NT2/D1 (cell line): ENCODE measurements at regions not wholly inside any gene's neighbourhood (a gene's known extent, or its start where the extent isn't known, plus 50 kb on each side); places are given as distances from the start of the nearest gene placed in this dataset.

ENCODE experiments used
- SUZ12 ChIP-seq: IDR thresholded peaks from 2 replicates; pipeline ENCODE4 v1.6.1; 2011; ENCODE audit not compliant: insufficient read length, insufficient read depth; ENCODE audit errors: extremely low read depth
- ZNF274 ChIP-seq: IDR thresholded peaks from 2 replicates; pipeline ENCODE4 v1.6.1; 2011; ENCODE audit warnings: mild to moderate bottlenecking, low read depth, low read length

DNA sequence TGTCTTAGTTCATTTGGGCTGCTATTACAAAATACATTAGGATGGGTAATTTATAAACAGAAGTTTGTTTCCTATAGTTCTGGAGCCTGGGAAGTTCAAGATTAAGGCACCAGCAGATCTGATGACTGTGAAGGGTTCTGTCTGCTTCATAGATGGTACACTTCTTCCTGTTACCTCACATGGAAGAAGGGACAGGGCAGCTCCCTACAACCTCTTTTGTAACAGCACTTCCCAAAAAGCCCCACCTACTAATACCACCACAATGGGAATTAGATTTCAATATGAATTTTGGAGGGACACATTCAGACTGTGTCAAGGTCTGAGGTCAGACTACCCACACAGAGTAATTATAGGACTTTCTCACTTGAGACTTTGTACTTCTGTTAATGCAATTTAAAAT, 260.3 kb downstream of the ARHGAP12 start:
- TF ChIP-seq SUZ12 (no peak), ZNF274 (no peak)
